Amniotic stem cell (primary cell): ENCODE measurements at regions not wholly inside any gene's neighbourhood (a gene's known extent, or its start where the extent isn't known, plus 50 kb on each side); places are given as distances from the start of the nearest gene placed in this dataset.
A peak's percentile ranks its signal among the peaks of the same experiment; 100 is the strongest.
"Not testable (repeated sequence)": the region's sequence is repeated elsewhere in the genome, so short reads cannot be mapped to it uniquely, and the experiment has no call there.

Experiments
- DNase-seq: peaks from one replicate; lab custom pipeline; 2025; lab: John Stamatoyannopoulos, UW

DNA sequence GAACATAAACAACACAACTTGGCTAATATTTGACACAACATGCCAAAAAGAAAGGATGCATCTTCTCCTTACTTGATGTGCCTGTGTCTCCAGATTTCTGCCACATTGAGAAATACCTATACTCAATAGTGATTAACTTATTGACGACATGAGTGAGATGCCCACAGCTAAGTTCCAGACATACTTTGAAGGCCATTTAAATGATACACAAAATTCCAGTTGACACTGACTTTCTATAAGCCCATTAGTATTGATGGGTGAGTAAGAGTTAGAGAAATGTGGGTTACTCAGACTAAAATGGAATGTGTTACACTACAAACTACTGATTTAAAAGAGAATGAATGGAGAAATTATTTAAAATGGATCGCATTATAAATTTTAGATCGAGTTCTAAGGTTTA is 838.2 kb upstream of the MGAT4C start:
- DNase-seq: no peak

DNA sequence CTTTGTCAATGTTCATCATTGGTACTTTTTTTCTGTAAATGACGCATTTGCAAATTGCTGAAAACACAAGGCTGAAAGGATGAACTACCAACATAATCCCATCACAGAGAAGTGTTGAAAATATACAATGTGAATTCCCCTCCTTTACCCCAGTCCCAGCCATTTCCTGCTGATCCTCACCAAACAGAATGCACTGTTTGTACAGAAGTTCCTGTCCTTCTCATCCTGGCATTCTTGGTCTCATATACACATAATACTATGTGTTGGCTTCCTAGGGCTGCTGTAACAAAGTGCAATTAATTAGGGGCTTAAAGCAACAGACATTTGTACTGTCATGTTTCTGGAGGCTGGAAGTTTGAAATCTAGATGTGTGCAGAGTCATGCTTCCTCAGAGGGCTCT is 836.2 kb upstream of the MGAT4C start:
- no peak for DNase-seq

DNA sequence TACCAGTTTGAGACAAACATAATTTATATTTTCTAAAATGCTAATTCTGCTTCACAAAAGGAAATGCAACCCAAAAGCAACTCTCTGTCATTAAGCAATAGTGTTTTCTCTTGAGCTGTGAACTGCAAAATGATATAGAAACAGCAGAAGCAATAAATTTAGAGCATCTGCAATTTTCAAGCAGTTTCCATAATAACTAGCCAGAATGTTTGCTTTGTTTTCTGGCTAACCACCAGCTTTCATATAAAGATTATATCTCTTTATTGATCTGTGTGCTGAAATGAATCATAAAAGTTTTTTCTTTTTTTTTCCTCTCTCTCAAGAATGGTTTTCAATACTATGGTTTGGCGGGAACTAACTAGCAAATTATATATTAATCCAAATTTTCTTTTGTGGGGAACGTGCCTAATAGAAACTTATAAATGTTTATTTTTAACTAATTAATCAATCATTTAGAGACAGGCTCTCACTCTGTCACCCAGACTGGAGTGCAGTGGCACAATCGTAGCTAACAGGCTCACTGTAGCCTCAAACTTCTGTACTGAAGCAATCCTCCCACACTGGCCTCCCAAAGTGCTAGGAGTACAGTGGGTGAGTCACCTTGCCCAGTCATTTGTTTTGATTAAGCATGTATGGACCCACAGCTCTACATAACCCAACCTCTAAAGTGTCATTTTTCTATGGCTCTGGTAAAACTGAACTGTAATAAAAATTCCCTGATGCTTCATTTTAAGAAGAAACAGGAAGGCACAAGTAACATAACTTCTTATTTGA is 830.1 kb upstream of the MGAT4C start:
- no peak for DNase-seq

DNA sequence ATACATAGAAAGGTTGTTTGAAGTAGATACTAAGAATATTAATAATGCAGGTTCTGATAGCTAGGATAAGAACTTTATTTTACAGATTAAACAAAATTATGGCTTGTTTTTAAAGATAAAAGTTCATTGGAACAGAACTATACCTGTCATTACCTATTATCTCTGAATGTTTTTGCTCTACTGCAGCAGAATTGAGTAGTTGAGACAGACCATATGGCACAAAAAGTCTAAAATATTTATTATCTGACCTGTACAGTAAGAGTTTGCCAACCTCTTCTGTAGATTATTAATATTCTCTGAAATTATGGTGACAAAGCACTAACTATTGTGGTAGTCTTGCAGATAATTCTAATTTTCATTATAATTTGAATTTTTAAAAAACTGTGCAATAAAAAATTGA is 829.1 kb upstream of the MGAT4C start:
- no peak for DNase-seq

DNA sequence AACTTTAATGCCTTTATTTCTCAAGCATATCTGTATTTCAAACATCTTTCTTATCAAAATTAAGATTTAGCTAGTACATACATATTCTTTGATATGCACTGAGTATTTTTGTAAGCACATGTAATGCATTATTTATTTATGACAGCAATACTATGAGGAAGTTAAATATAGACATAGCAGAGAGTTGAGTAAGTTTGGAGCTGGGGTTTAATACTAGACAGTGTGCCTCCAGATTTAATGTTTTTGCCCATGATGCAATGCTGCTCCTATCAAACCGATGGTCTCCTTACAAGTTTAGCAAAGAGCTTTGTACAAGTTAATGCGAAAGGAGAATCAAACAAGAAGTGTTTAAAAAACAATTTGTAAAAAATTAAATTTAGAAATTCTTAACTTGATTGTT is 826.6 kb upstream of the MGAT4C start:
- peak; percentile 1 for DNase-seq

DNA sequence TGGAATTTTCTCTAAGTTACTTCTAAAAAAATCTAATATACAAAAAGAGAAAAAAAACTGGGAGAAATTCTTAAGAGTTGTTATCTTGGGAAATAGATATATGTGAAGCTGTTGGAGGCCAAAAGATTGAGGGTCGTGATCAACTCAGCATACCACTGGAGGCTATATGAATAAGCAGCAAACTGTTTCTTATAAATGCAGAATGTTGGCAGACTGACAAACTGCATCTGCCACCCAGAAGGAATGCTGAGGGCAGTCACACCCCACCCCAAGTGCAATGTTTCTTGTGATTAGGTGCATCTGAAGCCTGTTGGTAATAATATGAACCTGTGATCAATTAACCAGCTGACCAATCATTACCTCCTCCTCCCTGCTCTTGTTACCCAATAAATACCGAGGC is 818.6 kb upstream of the MGAT4C start:
- DNase-seq: no peak

DNA sequence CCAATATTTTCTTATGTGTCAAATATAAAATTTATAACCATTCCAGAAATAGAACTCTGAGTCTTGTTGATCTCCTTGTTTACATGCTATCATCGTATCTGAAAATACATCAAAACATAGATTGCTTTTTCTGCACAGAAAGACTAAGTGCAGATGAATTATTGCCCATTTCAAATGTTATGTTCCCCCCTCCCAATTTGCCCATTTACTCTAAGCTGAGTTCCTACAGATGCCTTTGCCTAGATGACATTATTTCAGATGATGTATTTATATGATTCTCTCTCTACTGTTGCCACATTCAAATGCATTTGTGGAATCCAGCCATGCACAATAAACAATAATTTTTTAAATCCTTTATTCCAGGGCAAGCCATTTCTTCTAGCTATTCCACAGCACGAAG is 810.1 kb upstream of the MGAT4C start:
- no peak for DNase-seq

DNA sequence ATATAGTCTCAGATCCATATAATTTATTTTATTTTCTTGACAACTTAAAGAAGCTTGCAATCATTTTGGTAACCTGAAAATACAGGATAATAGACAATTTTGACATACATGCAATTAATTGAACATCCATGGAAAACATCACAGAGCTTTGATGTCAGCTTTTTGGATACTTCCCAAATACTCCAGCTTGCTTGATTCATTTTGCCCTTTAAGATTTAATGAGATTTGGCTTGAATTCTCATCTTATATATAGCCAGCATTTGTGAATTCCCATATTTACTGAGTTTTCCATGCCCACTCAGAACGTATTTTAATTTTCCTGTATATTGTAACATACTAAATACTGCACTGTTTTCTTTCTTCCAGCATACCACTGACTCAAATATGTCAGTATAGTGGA is 803.0 kb upstream of the MGAT4C start:
- DNase-seq: no peak

DNA sequence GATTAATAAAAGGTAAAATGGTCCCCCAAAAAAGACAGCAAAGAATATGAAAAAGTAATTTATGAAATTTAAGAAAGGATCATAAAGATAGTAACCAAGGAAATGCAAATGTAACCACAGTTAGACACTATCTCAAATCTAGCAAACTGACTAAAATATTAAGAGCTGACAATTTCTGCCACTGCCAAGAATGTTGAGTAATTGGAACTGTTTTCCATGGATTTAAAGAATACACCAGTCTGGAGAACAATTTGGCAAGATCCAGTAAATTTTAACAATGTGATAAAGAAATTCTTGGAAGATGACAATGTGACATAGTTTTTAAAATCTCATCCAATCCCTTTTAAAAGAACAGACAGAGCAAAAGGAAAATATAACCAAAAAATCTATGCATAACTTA is 798.0 kb upstream of the MGAT4C start:
- no peak for DNase-seq

DNA sequence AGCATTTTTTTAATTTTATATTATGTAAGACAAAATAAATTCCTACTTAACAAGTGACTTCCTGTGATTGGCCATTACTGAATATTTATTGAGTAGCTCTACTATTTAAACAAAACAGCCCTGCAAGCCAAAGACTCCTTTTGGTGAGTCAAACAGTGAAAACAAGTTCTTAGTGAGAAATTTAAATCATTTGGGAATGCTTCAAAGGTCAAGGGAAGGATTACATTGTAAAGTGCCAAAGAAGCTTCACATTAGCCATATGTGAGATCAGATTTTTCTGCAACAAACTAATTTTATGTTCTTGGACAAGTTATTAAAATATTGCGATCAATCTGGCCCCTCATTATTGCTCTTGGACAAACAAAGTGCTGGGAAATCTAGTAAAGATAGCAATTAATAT is 795.4 kb upstream of the MGAT4C start:
- DNase-seq: no peak

DNA sequence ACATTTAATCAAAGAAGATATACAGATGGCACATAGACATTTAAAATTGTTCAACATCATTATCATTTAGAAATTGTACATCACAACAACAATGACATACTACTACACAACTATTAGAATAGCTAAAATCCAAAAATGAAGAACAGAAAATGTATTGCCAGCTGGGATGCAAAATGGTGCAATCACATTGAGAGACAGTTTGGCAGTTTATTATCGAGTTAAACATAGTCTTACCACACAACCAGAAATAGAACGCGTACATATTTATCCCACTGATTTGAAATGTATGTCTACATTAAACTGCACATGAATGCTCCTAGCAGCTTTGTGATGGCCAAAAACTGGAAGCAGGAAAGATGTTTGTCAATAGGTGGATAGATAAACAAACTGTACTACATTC is 791.5 kb upstream of the MGAT4C start:
- no peak for DNase-seq

DNA sequence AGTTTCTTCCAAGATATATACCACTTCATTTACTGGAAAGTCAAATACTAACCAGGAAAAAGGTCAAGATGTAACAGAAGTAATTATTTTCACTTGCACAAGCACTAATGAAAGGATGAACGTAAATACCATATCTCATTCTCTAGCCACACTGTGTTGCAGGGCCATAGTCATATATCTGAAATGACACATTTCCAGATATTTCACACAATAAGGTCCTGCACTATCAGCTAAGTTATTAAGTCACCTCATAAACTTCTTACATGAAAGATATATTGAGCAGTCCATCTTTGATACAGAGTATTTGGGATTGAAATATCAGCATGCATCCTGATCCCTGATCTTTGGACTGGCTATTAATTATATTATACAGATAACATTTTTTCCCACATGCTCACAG is 783.3 kb upstream of the MGAT4C start:
- DNase-seq: no peak

DNA sequence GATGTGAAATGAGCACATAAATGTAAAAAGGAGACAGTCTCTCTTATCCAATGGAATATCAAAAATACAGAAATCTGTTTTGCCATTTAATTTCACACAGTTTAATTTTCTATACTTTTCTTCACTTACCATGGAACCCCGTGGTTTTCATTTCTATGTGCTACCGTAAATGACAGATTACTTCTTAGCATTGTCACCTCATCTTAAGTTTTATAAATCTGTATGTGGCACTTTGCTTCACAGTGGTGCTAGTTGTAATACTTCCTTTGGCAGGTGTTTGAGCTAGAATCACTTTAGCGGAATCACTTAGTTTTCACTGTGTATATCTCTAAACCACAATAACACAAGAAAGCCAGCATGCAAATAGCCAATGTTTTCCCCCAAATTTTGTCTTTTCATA is 781.9 kb upstream of the MGAT4C start:
- DNase-seq: no peak

DNA sequence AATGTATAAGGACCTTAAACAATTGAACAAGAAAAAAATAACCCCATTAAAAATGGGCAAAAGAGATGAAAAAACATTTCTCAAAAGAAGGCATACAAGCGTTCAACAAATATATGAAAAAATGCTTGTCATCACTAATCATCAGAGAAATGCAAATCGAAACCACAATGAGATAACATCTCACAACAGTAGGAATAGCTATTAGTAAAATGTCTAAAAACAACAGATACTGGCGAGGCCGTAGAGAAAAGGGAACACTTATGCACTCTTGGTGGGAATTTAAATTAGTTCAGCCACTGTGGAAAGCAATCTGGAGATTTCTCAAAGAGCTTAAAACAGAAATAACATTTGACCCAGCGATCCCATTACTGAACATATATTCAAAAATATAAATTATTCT is 769.8 kb upstream of the MGAT4C start:
- DNase-seq: no peak

DNA sequence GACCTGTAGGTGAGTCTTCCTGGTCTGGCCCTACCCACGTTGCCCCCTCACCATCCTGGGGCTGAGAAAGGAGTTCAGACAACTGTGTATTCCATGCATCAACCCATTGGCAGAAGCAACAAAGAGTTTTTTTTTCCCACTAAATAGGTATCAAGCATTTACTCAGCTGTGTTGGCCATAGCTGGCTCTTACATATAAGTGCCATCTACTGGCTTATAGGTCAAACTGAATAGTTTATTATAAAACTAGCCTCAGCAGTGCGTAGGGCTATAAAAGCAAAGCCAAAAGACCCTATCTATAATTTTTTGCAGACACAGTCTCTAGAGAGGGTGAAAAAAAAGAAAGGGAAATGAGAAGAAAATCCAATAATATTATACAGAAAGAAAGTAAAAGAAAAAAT is 765.2 kb upstream of the MGAT4C start:
- DNase-seq: no peak

DNA sequence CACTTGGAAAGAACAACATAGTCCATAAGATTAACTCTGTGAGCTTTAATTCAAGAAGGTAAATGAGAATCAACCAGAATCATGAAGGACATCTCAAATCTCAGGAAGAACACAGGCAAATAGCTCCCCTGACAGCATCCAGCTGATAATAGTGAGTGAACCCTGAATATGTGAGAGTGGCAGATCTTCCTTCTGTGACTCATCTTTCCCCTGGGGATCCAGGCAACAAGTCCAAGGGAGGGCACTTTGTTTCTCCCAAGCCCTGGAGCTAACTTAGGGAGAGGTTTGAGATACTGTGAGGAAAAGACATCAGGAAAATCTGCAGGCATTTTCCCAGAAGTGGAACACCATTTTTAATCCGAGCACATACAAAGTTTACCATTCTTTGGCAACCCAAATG is 763.9 kb upstream of the MGAT4C start:
- DNase-seq: no peak

DNA sequence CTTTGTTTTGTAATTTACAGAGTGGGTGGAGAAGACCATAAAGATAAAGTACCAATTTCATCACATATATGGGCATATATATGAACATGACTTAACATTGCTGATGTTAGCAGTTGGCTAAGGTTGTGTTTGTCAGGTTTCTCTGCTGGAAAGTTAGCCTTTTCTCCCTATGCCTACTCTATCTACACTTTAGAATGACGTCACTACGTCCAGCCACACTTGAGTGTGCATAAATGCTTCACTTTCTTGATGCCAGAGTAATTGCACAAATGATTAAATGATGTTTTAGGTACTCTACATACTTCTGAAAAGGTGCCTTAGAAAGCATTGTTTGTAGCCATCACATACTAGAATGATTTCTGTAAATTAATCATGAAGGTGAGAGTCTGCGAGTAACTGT is 759.2 kb upstream of the MGAT4C start:
- no peak for DNase-seq

DNA sequence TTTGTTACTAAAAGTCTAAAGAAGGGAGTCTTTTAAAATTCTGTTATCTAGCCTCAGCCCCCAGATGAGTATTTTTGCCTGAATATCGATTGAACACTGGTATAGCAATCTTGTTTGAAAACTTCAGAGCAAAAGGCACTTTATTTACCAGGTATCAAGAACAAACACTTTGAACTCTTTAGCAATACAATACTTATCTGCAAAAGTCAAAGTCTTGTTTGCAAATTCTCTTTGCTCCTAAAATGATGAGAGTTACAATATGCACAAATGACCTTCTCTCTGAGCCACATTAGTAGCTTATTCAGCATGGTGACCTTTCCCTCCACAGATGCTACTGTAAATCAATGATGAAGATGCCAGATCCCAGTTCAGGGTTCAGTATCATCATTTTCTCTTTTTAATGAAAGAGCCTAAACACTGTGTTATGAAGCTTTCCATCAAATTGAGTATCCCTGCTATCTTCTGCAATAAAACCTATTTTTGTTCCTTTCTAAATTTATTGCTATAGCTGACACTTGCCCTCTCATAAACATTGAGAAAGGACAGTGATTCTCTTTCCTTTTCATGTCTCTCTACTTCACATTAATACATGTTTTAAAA is 752.7 kb upstream of the MGAT4C start:
- DNase-seq: no peak

DNA sequence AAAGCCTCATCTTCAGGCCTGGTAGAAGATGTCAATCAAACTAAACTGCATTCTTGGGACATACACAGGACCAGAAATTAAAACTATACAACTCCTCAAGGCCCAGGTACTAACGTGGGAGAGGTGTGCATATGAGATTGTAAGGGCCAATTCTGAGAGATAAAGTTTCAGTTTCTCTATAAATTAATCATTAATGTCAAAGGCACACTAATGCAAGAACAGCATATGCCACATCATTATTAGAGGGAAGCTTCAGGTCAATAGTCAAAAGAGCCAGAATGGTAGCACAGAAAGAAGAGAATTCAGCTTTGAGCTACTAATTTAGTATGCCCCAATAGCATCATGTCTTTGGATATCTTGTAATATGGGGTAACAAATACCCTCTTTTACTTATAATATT is 744.9 kb upstream of the MGAT4C start:
- DNase-seq: no peak

DNA sequence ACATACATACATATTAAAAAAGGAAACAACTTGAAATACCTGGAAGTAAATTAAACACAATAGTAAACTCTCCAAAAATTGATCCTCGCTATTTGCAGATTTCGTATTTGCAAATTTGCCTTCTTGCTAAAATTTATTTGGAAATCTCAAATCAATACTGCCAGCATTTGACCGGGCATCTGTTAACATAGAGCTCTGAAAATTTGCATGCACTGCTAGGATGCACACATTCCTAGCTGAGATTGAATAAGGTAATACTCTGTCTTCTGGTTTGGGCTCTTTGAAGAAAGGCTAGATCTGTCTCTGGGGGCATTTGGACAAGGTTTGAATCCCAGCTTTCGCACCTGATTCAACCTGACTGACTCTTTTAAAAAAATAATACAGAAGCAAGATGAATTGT is 729.1 kb upstream of the MGAT4C start:
- no peak for DNase-seq

DNA sequence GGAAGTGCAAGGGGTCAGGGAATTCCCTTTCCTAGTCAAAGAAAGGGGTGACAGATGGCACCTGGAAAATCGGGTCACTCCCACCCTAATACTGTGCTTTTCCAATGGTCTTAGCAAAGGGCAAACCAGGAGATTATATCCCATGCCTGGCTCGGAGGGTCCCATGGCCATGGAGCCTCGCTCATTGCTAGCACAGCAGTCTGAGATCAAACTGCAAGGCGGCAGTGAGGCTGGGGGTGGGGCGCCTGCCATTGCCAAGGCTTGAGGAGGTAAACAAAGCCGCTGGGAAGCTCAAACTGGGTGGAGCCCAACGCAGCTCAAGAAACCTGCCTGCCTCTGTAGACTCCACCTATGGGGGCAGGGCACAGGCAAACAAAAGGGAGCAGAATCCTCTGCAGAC is 714.4 kb upstream of the MGAT4C start:
- not testable (repeated sequence) for DNase-seq

DNA sequence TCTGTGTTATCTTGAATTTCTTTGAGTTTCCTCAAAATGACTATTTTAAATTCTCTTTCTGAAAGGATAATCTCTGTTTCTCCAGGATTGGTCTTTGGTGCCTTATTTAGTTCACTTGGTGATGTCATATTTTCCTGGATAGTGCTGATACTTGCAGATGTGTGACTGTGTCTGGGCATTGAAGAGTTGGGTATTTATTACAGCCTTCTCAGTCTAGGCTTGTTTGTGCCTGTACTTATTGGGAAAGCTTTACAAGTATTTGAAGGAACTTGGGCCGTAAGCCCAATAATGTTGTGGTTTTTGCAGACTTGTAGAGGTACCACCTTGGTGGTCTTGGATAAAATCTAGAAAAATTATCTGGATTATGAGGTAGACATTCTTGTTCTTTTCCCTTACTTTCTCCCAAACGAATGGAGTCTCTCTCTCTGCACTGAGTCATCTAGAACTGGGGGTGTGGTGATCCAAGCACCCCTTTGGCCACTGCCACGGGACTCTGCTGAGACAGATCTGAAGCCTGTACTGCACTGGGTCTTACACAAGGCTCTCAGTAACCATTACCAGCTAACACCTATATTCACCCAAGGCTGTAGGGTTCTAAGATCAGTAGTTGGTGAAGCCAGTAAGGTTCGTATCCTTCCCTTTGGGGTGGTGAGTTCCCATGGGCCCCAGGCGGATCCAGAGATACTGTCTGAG is 703.7 kb upstream of the MGAT4C start:
- no peak for DNase-seq

DNA sequence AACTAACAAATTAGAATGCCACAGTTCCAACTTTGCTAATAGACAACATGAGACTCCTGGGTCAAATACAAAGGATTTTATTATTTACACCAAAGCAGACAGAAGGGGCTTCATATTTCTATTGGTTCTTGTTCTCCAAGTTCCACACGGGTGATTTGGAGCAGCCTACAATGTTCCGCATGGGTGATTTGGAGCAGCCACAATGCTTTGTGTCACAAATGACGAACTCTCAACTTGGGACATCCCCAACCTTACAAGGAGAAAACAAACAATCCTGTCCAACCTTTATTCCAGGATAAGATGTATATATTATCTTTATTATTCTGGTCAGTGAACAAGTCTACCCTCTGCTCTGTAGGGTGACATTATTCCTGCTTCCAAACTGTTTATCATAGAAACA is 694.3 kb upstream of the MGAT4C start:
- DNase-seq: no peak

DNA sequence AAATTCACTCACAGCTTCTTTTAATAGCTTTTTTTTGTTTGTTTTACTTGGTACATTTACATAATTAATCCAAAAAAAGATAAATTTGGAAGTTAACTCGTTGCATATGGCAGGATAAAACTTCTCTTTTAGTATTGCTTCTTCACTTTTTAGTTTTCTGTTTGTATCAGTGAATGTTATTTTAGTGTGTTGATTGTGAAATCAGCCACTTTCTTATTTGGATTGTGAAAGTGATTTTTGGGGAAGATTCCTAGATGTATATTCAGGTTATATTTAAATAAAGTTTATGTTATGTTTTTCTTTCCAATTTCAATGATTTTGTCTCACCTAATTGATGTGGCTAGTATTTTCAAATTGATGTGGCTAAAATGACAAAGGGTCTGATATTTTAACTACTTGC is 693.9 kb upstream of the MGAT4C start:
- DNase-seq: no peak
